ENCODE measurements at regions not wholly inside any gene's neighbourhood (a gene's known extent, or its start where the extent isn't known, plus 50 kb on each side); places are given as distances from the start of the nearest gene placed in this dataset.

GRCh38 chr18:60537074-60537473 lies 164.5 kb upstream of the MC4R start (continued):
- TF ChIP-seq GABPA (IDR thresholded peaks at IDR 0.05; ENCODE audit: borderline replicate concordance, insufficient read depth, low read length) = no peak
- TF ChIP-seq POU5F1 (IDR thresholded peaks at IDR 0.05; ENCODE audit: low read depth, low read length) = no peak
- no peak for TF ChIP-seq CTBP2 (IDR thresholded peaks at IDR 0.05; ENCODE audit: borderline replicate concordance, insufficient read depth, insufficient read length, low read length)

Data from H1 (cell line).